Neural crest cell (in vitro differentiated cells): ENCODE measurements at regions not wholly inside any gene's neighbourhood (a gene's known extent, or its start where the extent isn't known, plus 50 kb on each side); places are given as distances from the start of the nearest gene placed in this dataset.

Experiments used
- DNase-seq: peaks from one replicate; pipeline ENCODE4 v3.0.0; 2021; ENCODE audit warnings: low read depth, mixed read lengths, low spot score
- H3K27ac Mint-ChIP-seq: one replicate; pipeline ENCODE4 v1.8.0; 2021; ENCODE audit warnings: mild to moderate bottlenecking, mixed read lengths; ENCODE audit not compliant: unreplicated experiment
- H3K27me3 Mint-ChIP-seq: 2 replicates; pipeline ENCODE4 v1.8.0; 2021; ENCODE audit warnings: low read depth, mild to moderate bottlenecking, mixed read lengths
- H3K36me3 Mint-ChIP-seq: 2 replicates; pipeline ENCODE4 v1.8.0; 2021; ENCODE audit warnings: low read depth, mild to moderate bottlenecking, mixed read lengths
- H3K4me1 Mint-ChIP-seq: 2 replicates; pipeline ENCODE4 v1.8.0; 2021; ENCODE audit warnings: mixed read lengths
- H3K4me3 Mint-ChIP-seq: one replicate; pipeline ENCODE4 v1.8.0; 2021; ENCODE audit warnings: mild to moderate bottlenecking, mixed read lengths
- H3K9me3 Mint-ChIP-seq: 2 replicates; pipeline ENCODE4 v1.8.0; 2021; ENCODE audit warnings: mixed read lengths
- CTCF ChIP-seq: fragments of 200-600 bp; sonication (generic); conservative IDR thresholded peaks from 2 replicates; pipeline ENCODE4 v1.5.0; 2021; ENCODE audit warnings: antibody characterized with exemption, mild to moderate bottlenecking

- no peaks in the 10 kb centered on the region for H3K36me3 Mint-ChIP-seq
- no peak for DNase-seq
- no peak overlapping the region for H3K4me3 Mint-ChIP-seq
- no peak for TF ChIP-seq CTCF
- H3K9me3 Mint-ChIP-seq: no peaks in the 10 kb centered on the region
- H3K27ac Mint-ChIP-seq: no peak overlapping the region
- no peaks in the 10 kb centered on the region for H3K4me1 Mint-ChIP-seq
- no peaks in the 10 kb centered on the region for H3K27me3 Mint-ChIP-seq
Measured at GRCh38 chr21:25458484-25458883, 148.8 kb downstream of the MRPL39 start.

- no peaks in the 10 kb centered on the region for H3K4me1 Mint-ChIP-seq
- no peak overlapping the region for H3K27ac Mint-ChIP-seq
- TF ChIP-seq CTCF: no peak
- H3K4me3 Mint-ChIP-seq: no peak overlapping the region
- no peaks in the 10 kb centered on the region for H3K9me3 Mint-ChIP-seq
- H3K27me3 Mint-ChIP-seq: no peaks in the 10 kb centered on the region
- no peaks in the 10 kb centered on the region for H3K36me3 Mint-ChIP-seq
- no peak for DNase-seq
Measured at GRCh38 chr21:25457946-25458345, 149.3 kb downstream of the MRPL39 start.

GRCh38 chr21:25457411-25457810, 149.9 kb downstream of the MRPL39 start:
- no peaks in the 10 kb centered on the region for H3K36me3 Mint-ChIP-seq
- H3K4me1 Mint-ChIP-seq: no peaks in the 10 kb centered on the region
- DNase-seq: no peak
- no peak overlapping the region for H3K4me3 Mint-ChIP-seq
- no peak for TF ChIP-seq CTCF
- no peaks in the 10 kb centered on the region for H3K9me3 Mint-ChIP-seq
- H3K27ac Mint-ChIP-seq: no peak overlapping the region
- no peaks in the 10 kb centered on the region for H3K27me3 Mint-ChIP-seq

- TF ChIP-seq CTCF: no peak
- H3K36me3 Mint-ChIP-seq: no peaks in the 10 kb centered on the region
- peaks cover 2% of the 10 kb centered on the region for H3K9me3 Mint-ChIP-seq
- H3K4me1 Mint-ChIP-seq: no peaks in the 10 kb centered on the region
- no peaks in the 10 kb centered on the region for H3K27me3 Mint-ChIP-seq
- no peak overlapping the region for H3K27ac Mint-ChIP-seq
- H3K4me3 Mint-ChIP-seq: no peak overlapping the region
- no peak for DNase-seq
Measured at GRCh38 chr21:25456672-25457071, 150.6 kb downstream of the MRPL39 start.

GRCh38 chr21:25453524-25453923, 153.8 kb downstream of the MRPL39 start:
- H3K27ac Mint-ChIP-seq: no peak overlapping the region
- peaks cover 3% of the 10 kb centered on the region for H3K9me3 Mint-ChIP-seq
- H3K27me3 Mint-ChIP-seq: no peaks in the 10 kb centered on the region
- no peak for TF ChIP-seq CTCF
- H3K4me1 Mint-ChIP-seq: no peaks in the 10 kb centered on the region
- H3K4me3 Mint-ChIP-seq: no peak overlapping the region
- no peak for DNase-seq
- no peaks in the 10 kb centered on the region for H3K36me3 Mint-ChIP-seq

- Mint-ChIP-seq H3K4me1 (no peaks in the 10 kb centered on the region), H3K9me3 (peaks cover 5% of the 10 kb centered on the region), H3K27ac (no peak overlapping the region), H3K36me3 (no peaks in the 10 kb centered on the region), H3K4me3 (no peak overlapping the region), H3K27me3 (no peaks in the 10 kb centered on the region)
- no peak for DNase-seq
- no peak for TF ChIP-seq CTCF
Measured at GRCh38 chr21:25449950-25450349, 157.3 kb downstream of the MRPL39 start.
